ENCODE measurements at regions not wholly inside any gene's neighbourhood (a gene's known extent, or its start where the extent isn't known, plus 50 kb on each side); places are given as distances from the start of the nearest gene placed in this dataset.
"Not testable (repeated sequence)": the region's sequence is repeated elsewhere in the genome, so short reads cannot be mapped to it uniquely, and the experiment has no call there.

DNA sequence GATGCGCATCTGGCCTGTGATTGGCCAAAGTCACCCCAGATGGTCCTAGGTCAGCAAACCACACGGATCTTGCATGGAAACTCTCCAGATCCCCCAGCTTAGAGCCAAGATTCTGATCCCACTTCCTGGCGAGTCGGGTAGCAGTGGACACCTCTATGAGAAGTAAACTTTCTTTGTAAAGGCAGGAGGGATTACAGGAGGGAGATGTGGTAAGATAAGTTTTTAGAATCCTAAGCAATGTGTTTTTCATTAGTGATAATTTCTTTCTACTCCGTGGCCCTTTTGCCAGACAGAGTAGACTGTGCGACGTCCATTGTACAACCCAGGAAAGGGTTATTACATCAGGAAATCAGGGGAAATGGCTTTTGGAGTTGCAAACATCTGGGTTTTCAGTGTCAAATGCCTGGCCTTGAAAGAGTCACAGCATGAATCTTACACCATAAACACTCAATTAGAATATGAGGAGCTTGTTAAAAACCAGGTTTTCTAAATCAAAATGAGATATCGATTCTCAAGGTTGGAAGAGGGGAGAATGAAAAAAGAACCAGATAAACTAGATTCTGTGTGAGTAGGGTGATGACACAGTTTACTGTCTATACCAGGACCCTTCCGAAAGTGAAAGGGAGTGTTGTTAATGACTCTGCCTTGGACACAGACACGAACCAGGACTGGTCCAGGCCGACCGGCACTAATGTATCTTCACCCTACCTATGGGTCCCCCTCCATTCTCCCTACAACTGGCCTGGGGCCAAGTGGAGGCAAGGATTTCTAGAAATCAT, 61.9 kb upstream of the WAC start:
- no peak for DNase-seq (ENCODE audit: low read depth)
- TF ChIP-seq, protein P1, sequence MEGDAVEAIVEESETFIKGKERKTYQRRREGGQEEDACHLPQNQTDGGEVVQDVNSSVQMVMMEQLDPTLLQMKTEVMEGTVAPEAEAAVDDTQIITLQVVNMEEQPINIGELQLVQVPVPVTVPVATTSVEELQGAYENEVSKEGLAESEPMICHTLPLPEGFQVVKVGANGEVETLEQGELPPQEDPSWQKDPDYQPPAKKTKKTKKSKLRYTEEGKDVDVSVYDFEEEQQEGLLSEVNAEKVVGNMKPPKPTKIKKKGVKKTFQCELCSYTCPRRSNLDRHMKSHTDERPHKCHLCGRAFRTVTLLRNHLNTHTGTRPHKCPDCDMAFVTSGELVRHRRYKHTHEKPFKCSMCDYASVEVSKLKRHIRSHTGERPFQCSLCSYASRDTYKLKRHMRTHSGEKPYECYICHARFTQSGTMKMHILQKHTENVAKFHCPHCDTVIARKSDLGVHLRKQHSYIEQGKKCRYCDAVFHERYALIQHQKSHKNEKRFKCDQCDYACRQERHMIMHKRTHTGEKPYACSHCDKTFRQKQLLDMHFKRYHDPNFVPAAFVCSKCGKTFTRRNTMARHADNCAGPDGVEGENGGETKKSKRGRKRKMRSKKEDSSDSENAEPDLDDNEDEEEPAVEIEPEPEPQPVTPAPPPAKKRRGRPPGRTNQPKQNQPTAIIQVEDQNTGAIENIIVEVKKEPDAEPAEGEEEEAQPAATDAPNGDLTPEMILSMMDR (IDR thresholded peaks at IDR 0.05; ENCODE audit: low read depth, low read length, missing control alignments), result no peak
- H3K4me3 ChIP-seq (ENCODE audit: low read depth, low read length), result no peak overlapping the region

DNA sequence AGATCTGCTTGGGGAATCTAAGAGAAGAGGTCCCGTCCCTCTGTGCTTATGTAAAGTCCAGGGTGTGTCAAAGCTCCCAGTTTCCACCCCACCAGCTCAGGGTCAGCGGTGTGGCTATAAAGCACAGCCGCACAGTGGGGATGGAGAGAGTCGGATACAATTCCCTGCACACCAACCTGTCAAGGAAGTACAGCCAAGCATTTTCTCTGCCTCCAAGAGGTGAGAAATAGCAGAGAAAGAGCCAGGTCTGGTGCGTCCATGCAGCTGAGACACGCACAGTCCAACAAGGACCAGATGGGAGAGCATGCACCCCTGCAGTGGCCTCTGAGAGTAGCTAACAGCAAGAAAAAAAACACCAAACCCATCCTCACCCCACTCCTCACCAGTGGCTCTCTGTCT, 61.3 kb upstream of the WAC start:
- TF ChIP-seq, protein P1 (IDR thresholded peaks at IDR 0.05; ENCODE audit: low read depth, low read length, missing control alignments), result no peak
- no peak overlapping the region for H3K4me3 ChIP-seq (ENCODE audit: low read depth, low read length)
- no peak for DNase-seq (ENCODE audit: low read depth)

DNA sequence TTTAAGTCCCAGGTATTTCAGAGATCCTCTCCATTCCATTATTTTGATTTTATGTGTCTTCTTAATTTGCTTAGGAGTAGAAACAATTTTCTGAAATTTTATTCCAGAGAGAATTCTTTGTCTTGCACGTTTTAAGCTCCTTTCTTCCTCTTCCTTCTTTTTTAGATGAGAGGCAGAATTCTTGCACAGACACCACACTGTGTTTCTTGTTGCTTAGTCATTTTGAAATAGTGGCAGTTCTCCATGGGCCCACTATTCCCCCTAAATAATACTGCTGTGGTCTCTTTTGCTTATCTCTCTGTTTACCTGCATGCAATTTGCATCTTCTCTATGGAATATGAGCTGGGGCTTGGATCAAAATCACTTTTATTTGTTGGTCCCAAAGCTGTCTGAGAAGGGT, 54.3 kb upstream of the WAC start:
- no peak for DNase-seq (ENCODE audit: low read depth)

DNA sequence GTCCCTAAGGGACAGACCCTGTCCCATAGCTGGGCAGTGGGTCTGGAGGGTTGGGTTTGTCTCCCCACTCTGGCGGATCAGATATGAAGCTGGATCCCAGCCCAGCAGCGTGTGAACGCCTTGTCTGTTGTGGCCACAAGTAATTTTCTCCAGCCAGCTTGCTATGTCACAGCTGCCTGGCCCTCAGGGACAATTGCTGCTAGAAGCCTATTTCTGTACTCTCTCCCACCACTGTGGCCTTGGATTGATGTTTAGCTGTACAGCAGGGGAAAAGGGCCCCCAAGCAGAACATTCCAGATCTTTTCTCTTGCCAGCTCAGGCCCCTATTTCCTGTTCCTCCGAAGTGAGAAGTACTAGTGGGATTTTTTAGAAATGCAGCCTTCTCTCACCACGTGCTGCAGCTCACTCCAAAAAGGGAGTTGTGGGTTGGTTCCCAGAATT, 53.5 kb upstream of the WAC start:
- DNase-seq (ENCODE audit: low read depth), result no peak
- no peak overlapping the region for H3K4me3 ChIP-seq (ENCODE audit: low read depth, low read length)
- TF ChIP-seq, protein P1 (IDR thresholded peaks at IDR 0.05; ENCODE audit: low read depth, low read length, missing control alignments), result no peak

More for the DNA sequence above, 54.3 kb upstream of the WAC start:
- no peak overlapping the region for H3K4me3 ChIP-seq (ENCODE audit: low read depth, low read length)
- TF ChIP-seq, protein P1 (IDR thresholded peaks at IDR 0.05; ENCODE audit: low read depth, low read length, missing control alignments), result no peak

DNA sequence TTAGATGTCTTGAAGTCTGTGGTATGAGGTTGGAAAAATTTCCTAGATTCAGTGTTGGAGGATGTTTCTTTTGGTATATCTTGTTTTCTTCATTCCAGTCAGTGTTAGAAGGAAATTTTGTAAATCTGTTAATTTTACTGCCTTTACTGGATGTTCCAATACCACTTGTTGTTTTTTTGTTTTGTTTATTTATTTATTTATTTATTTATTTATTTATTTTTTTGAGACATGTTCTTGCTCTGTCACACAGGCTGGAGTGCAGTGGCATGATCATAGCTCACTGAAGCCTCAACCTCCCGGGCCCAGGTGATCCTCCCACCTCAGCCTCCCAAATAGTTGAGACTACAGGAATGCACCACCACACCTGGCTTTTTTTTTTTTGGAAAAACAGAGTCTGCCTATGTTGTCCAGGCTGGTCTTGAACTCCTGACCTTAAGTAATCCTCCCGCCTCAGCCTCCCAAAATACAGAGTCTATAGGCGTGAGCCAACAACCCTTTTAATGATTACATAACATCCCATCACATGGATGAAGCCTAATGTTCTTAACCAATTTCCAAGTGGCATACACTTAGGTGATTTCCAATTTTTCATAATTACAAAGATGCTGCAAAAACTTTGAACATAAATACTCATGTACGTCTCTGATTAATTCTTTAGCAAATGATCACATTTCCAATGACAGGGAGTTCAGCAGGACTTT, 52.8 kb upstream of the WAC start:
- no peak overlapping the region for H3K4me3 ChIP-seq (ENCODE audit: low read depth, low read length)
- TF ChIP-seq, protein P1 (IDR thresholded peaks at IDR 0.05; ENCODE audit: low read depth, low read length, missing control alignments), result no peak
- no peak for DNase-seq (ENCODE audit: low read depth)

DNA sequence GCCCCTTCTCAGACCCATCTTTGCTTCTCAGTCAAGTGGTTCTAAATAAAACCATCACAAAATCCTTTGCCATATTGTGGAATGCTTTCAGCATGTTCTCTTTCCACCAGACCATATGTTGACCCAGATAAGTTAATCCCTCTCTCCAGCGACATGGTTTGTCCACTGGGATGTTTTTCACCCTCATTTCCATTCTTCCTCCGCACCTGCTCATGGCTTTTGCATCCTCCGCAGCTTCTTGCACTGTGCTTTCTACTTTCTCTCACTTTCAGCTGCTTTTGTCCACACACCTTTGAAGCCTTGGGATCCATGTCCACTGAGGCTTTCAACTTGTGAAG, 52.3 kb upstream of the WAC start:
- no peak for DNase-seq (ENCODE audit: low read depth)
- TF ChIP-seq, protein P1 (IDR thresholded peaks at IDR 0.05; ENCODE audit: low read depth, low read length, missing control alignments), result no peak
- no peak overlapping the region for H3K4me3 ChIP-seq (ENCODE audit: low read depth, low read length)

DNA sequence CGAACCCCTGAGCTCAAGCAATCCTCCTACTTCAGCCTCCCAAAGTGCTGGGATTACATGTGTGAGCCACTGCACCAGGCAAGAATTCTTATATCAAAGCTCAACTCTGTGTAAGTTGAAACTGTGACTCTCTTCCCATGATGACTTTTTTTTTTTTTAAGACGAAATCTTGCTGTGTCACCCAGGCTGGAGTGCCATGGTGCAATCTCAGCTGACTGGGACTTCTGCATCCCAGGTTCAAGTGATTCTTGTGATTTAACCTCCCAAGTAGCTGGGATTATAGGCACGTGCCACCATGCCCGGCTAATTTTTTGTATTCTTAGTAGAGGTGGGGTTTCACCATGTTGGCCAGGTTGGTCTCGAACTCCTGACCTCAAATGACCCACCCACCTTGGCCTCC, 51.6 kb upstream of the WAC start:
- DNase-seq (ENCODE audit: low read depth); H3K4me3 ChIP-seq (ENCODE audit: low read depth, low read length): not testable (repeated sequence)

All from GM12864 (cell line).